ENCODE measurements at regions not wholly inside any gene's neighbourhood (a gene's known extent, or its start where the extent isn't known, plus 50 kb on each side); places are given as distances from the start of the nearest gene placed in this dataset.

DNA sequence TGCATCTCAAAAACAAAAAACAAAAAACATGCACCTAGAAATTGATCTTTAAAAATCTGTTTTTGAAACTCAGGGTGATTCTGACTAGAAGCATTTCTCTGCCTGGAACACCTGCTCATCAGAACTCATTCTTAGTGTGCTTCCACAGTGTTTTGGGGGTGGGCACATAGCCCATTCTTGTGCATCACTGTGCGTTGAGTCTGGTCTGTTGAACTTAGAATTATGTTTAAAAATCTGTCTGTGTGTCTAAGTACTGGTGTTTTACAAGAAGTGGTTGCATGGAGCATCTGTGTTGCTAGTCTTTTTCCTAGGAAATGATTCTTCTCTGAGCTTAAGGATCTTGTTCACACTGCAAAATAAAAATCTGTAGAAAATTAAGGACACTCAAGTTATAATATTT is 264.5 kb downstream of the SOX4 start:
- H3F3A ChIP-seq (ENCODE audit: insufficient read depth), result peaks cover 24% of the 10 kb centered on the region
- in situ Hi-C loops (cut with MboI), result no loop called here
- H3K4me3 ChIP-seq, result no peak overlapping the region
- TF ChIP-seq EZH2 (IDR thresholded peaks at IDR 0.05; ENCODE audit: insufficient read depth, poor library complexity, severe bottlenecking) (no peak), EZH2phosphoT487 (IDR thresholded peaks at IDR 0.05; ENCODE audit: insufficient read depth, low read depth) (no peak)
- no peak for DNase-seq
- no peaks in the 10 kb centered on the region for H3K36me3 ChIP-seq (ENCODE audit: low read depth)
- no peak overlapping the region for H3K4me2 ChIP-seq (ENCODE audit: unreplicated experiment)
- H3K9me3 ChIP-seq (ENCODE audit: low read depth), result no peaks in the 10 kb centered on the region
- no peaks in the 10 kb centered on the region for H3K79me2 ChIP-seq (ENCODE audit: insufficient read depth)
- H3K9me2 ChIP-seq (ENCODE audit: insufficient read depth), result peaks cover 3% of the 10 kb centered on the region; the same call in 1 of the 2 replicates
- H4K20me1 ChIP-seq (ENCODE audit: insufficient read depth), result no peaks in the 10 kb centered on the region
- WGBS, 2 experiments (ENCODE audit: low coverage in 1 of 2, low lambda C conversion rate in 2 of 2, missing lambda C conversion rate in 2 of 2), result 56 to 62% methylated on average over 1 of the region's 1 CpG
- H2AFZ ChIP-seq, result no peak overlapping the region
- H3K27ac ChIP-seq, result no peak overlapping the region
- peaks cover 19% of the 10 kb centered on the region for H3K4me1 ChIP-seq (ENCODE audit: insufficient read depth)
- no peak overlapping the region for H3K9ac ChIP-seq
- no peaks in the 10 kb centered on the region for H3K27me3 ChIP-seq (replicated peaks; ENCODE audit: insufficient read depth)

DNA sequence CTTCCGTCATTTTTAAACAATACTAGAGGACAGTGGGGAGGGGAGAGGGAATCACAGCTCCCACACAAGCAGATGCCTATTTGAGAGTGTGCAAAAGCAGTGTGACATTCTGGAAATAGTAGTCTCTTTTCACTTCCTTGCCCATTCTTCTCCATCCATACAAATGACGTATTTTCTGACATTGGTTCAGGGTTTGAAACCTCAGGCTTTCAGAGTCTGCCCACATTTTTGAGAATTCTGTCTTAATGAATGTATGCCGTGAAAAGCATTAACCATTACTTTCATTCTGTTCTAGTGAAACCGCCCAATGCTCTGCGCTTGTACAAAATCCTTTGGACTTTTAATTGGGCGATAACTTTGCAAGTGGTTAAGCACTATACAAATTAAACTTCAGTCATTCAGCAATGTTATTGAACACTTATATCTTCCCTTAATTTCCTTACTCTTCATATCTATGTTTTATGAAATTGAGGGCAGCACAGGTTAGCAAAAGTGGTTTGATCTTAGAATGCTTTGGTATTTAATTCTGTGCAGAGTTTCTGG is 265.7 kb downstream of the SOX4 start:
- no peak for TF ChIP-seq EZH2 (IDR thresholded peaks at IDR 0.05; ENCODE audit: insufficient read depth, poor library complexity, severe bottlenecking)
- TF ChIP-seq EZH2phosphoT487 (IDR thresholded peaks at IDR 0.05; ENCODE audit: insufficient read depth, low read depth), result no peak
- Histone ChIP-seq H3K27ac (no peak overlapping the region), H3F3A (ENCODE audit: insufficient read depth) (peaks cover 24% of the 10 kb centered on the region), H2AFZ (no peak overlapping the region), H3K9me3 (ENCODE audit: low read depth) (no peaks in the 10 kb centered on the region), H3K27me3 (replicated peaks; ENCODE audit: insufficient read depth) (no peaks in the 10 kb centered on the region), H3K4me2 (ENCODE audit: unreplicated experiment) (no peak overlapping the region), H3K4me1 (ENCODE audit: insufficient read depth) (peaks cover 19% of the 10 kb centered on the region), H3K36me3 (ENCODE audit: low read depth) (no peaks in the 10 kb centered on the region), H3K9me2 (ENCODE audit: insufficient read depth) (no peaks in the 10 kb centered on the region), H4K20me1 (ENCODE audit: insufficient read depth) (no peaks in the 10 kb centered on the region), H3K4me3 (no peak overlapping the region), H3K79me2 (ENCODE audit: insufficient read depth) (no peaks in the 10 kb centered on the region), H3K9ac (no peak overlapping the region)
- 88 to 95% methylated on average over 6 of the region's 6 CpGs for WGBS, 2 experiments (ENCODE audit: low coverage in 1 of 2, low lambda C conversion rate in 2 of 2, missing lambda C conversion rate in 2 of 2)
- in situ Hi-C loops (cut with MboI), result no loop called here
- DNase-seq, result no peak

DNA sequence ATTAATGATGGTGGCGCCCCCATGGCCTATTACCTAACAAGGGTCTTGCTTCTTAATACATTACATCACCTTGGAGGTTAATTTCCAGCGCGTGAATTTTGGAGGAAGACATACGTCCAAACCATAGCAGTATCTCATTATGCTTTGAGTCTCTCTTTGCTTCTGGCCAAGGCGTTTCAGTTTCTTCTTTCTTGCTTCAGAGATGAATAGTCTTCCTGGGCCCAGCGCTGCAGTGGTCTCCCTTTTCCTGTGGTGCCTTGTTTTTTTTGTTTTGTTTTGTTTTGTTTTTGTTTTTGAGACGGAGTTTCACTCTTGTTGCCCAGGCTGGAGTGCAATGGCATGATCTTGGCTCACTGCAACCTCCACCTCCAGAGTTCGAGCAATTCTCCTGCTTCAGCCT is 268.4 kb downstream of the SOX4 start:
- no peak overlapping the region for H3K9ac ChIP-seq
- no peaks in the 10 kb centered on the region for H3K79me2 ChIP-seq (ENCODE audit: insufficient read depth)
- no peak overlapping the region for H2AFZ ChIP-seq
- peaks cover 6% of the 10 kb centered on the region for H3K4me1 ChIP-seq (ENCODE audit: insufficient read depth)
- WGBS, 2 experiments (ENCODE audit: low coverage in 1 of 2, low lambda C conversion rate in 2 of 2, missing lambda C conversion rate in 2 of 2), result 96% methylated on average over 8 of the region's 8 CpGs
- H3K9me2 ChIP-seq (ENCODE audit: insufficient read depth), result no peaks in the 10 kb centered on the region
- H3K4me3 ChIP-seq, result no peak overlapping the region
- no peak overlapping the region for H3K27ac ChIP-seq
- DNase-seq, result no peak
- H3K27me3 ChIP-seq (replicated peaks; ENCODE audit: insufficient read depth), result no peaks in the 10 kb centered on the region
- no peaks in the 10 kb centered on the region for H3K36me3 ChIP-seq (ENCODE audit: low read depth)
- in situ Hi-C loops (cut with MboI), result no loop called here
- peaks cover 10% of the 10 kb centered on the region for H3F3A ChIP-seq (ENCODE audit: insufficient read depth)
- H3K4me2 ChIP-seq (ENCODE audit: unreplicated experiment), result no peak overlapping the region
- H4K20me1 ChIP-seq (ENCODE audit: insufficient read depth), result no peaks in the 10 kb centered on the region
- TF ChIP-seq EZH2 (IDR thresholded peaks at IDR 0.05; ENCODE audit: insufficient read depth, poor library complexity, severe bottlenecking), result no peak
- TF ChIP-seq EZH2phosphoT487 (IDR thresholded peaks at IDR 0.05; ENCODE audit: insufficient read depth, low read depth), result no peak
- no peaks in the 10 kb centered on the region for H3K9me3 ChIP-seq (ENCODE audit: low read depth)

DNA sequence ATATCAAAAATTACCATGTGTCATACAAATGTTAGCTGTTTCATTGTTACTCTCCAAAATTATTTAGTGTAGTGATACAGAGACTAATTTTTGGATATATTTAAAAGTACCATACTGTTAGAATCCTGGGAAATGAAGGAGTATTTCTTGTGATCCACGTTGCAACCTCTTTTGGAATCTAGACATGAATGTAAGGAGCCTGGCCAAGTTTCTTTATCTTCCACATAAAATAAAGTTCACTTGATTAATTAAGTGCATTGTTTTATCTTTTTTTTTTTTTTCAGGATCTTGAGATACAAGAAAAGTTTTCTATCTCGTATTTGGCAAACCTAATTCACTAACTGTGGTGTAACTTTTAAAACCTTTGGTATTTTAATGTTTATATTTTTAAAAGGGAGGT is 270.7 kb downstream of the SOX4 start:
- in situ Hi-C loops (cut with MboI), result no loop called here
- H2AFZ ChIP-seq, result no peak overlapping the region
- no peak overlapping the region for H3K4me3 ChIP-seq
- no peaks in the 10 kb centered on the region for H3K79me2 ChIP-seq (ENCODE audit: insufficient read depth)
- TF ChIP-seq EZH2 (IDR thresholded peaks at IDR 0.05; ENCODE audit: insufficient read depth, poor library complexity, severe bottlenecking) (no peak), EZH2phosphoT487 (IDR thresholded peaks at IDR 0.05; ENCODE audit: insufficient read depth, low read depth) (no peak)
- H4K20me1 ChIP-seq (ENCODE audit: insufficient read depth), result no peaks in the 10 kb centered on the region
- no peak overlapping the region for H3K27ac ChIP-seq
- no peak overlapping the region for H3K4me2 ChIP-seq (ENCODE audit: unreplicated experiment)
- H3K9me2 ChIP-seq (ENCODE audit: insufficient read depth), result no peaks in the 10 kb centered on the region
- WGBS, 2 experiments (ENCODE audit: low coverage in 1 of 2, low lambda C conversion rate in 2 of 2, missing lambda C conversion rate in 2 of 2), result 71 to 80% methylated on average over 2 of the region's 2 CpGs
- no peaks in the 10 kb centered on the region for H3K36me3 ChIP-seq (ENCODE audit: low read depth)
- no peak for DNase-seq
- no peaks in the 10 kb centered on the region for H3K27me3 ChIP-seq (replicated peaks; ENCODE audit: insufficient read depth)
- no peaks in the 10 kb centered on the region for H3K9me3 ChIP-seq (ENCODE audit: low read depth)
- H3K9ac ChIP-seq, result no peak overlapping the region
- H3K4me1 ChIP-seq (ENCODE audit: insufficient read depth), result no peaks in the 10 kb centered on the region
- no peaks in the 10 kb centered on the region for H3F3A ChIP-seq (ENCODE audit: insufficient read depth)

DNA sequence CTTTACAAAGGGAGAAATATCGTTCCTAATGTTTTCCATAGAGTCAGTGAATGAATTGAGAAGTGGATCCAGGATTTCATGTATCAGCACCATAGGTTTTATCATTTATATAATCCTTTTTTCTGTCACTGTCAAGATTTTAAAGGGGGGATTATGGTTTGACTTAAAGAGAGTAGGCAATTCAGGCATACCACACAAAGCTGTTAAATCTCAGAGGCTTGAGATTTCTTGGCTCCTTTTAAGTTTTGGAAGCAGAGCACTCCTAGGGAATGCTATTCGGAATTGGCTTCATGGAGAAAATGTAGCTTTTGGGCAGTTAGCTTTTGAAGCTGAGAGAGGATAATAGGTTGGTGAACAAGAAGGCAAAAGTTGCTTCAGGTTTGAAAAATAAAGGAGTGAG is 274.7 kb downstream of the SOX4 start:
- H3K9me3 ChIP-seq (ENCODE audit: low read depth), result no peaks in the 10 kb centered on the region
- in situ Hi-C loops (cut with MboI), result no loop called here
- WGBS, 2 experiments (ENCODE audit: low coverage in 1 of 2, low lambda C conversion rate in 2 of 2, missing lambda C conversion rate in 2 of 2), result 85 to 87% methylated on average over 2 of the region's 2 CpGs

More for the DNA sequence above, 274.7 kb downstream of the SOX4 start:
- no peaks in the 10 kb centered on the region for H3K9me2 ChIP-seq (ENCODE audit: insufficient read depth)
- no peak overlapping the region for H3K4me3 ChIP-seq
- H3K36me3 ChIP-seq (ENCODE audit: low read depth), result no peaks in the 10 kb centered on the region
- no peaks in the 10 kb centered on the region for H4K20me1 ChIP-seq (ENCODE audit: insufficient read depth)
- peaks cover 5% of the 10 kb centered on the region; the same call in 1 of the 2 replicates for H3K4me1 ChIP-seq (ENCODE audit: insufficient read depth)
- H3K79me2 ChIP-seq (ENCODE audit: insufficient read depth), result no peaks in the 10 kb centered on the region
- DNase-seq, result no peak
- H3K27ac ChIP-seq, result no peak overlapping the region
- TF ChIP-seq EZH2phosphoT487 (IDR thresholded peaks at IDR 0.05; ENCODE audit: insufficient read depth, low read depth) (no peak), EZH2 (IDR thresholded peaks at IDR 0.05; ENCODE audit: insufficient read depth, poor library complexity, severe bottlenecking) (no peak)
- H3K27me3 ChIP-seq (replicated peaks; ENCODE audit: insufficient read depth), result no peaks in the 10 kb centered on the region
- H3K9ac ChIP-seq, result no peak overlapping the region
- H3F3A ChIP-seq (ENCODE audit: insufficient read depth), result no peaks in the 10 kb centered on the region
- H2AFZ ChIP-seq, result no peak overlapping the region
- no peak overlapping the region for H3K4me2 ChIP-seq (ENCODE audit: unreplicated experiment)
